DMS 273 treated with DMSO at 0.1 percent for 48 hours (cell line): ENCODE measurements at regions not wholly inside any gene's neighbourhood (a gene's known extent, or its start where the extent isn't known, plus 50 kb on each side); places are given as distances from the start of the nearest gene placed in this dataset.

Experiments
- DNase-seq: peaks from one replicate; lab custom pipeline; 2025; lab: John Stamatoyannopoulos, UW

GRCh38 chr1:8203056-8203455, 114.9 kb upstream of the SLC45A1 start:
- DNase-seq: no peak

GRCh38 chr1:8202182-8202905, 115.6 kb upstream of the SLC45A1 start:
- DNase-seq: no peak

- DNase-seq: no peak
Measured at GRCh38 chr1:8201331-8201861, 116.5 kb upstream of the SLC45A1 start.

- no peak for DNase-seq
Measured at GRCh38 chr1:8200317-8201115, 117.4 kb upstream of the SLC45A1 start.

GRCh38 chr1:8198522-8198921, 119.4 kb upstream of the SLC45A1 start:
- no peak for DNase-seq

- peak; percentile 24 for DNase-seq
Measured at GRCh38 chr1:8197493-8198282, 120.2 kb upstream of the SLC45A1 start.

- no peak for DNase-seq
Measured at GRCh38 chr1:8194481-8195227, 123.3 kb upstream of the SLC45A1 start.

- no peak for DNase-seq
Measured at GRCh38 chr1:8193840-8194406, 124.0 kb upstream of the SLC45A1 start.

GRCh38 chr1:8191474-8191873, 126.4 kb upstream of the SLC45A1 start:
- DNase-seq: no peak

GRCh38 chr1:8189931-8190483, 127.9 kb upstream of the SLC45A1 start:
- DNase-seq: no peak

- DNase-seq: no peak
Measured at GRCh38 chr1:8185400-8185799, 132.5 kb upstream of the SLC45A1 start.

GRCh38 chr1:8184301-8184700, 133.6 kb upstream of the SLC45A1 start:
- DNase-seq: no peak

- DNase-seq: no peak
Measured at GRCh38 chr1:8182034-8182761, 135.7 kb upstream of the SLC45A1 start.

GRCh38 chr1:8179132-8179793, 138.7 kb upstream of the SLC45A1 start:
- no peak for DNase-seq

GRCh38 chr1:8176279-8176678, 141.6 kb upstream of the SLC45A1 start:
- DNase-seq: no peak

- DNase-seq: no peak
Measured at GRCh38 chr1:8174807-8175206, 143.1 kb upstream of the SLC45A1 start.

GRCh38 chr1:8171751-8172464, 145.8 kb upstream of the ERRFI1 start:
- no peak for DNase-seq

- no peak for DNase-seq
Measured at GRCh38 chr1:8170059-8170835, 144.1 kb upstream of the ERRFI1 start.
